ENCODE measurements at regions not wholly inside any gene's neighbourhood (a gene's known extent, or its start where the extent isn't known, plus 50 kb on each side); places are given as distances from the start of the nearest gene placed in this dataset.

GRCh38 chr4:41360214-41360920 lies 103.6 kb downstream of the UCHL1 start:
- DNase-seq = peak; percentile 53

- no peak for DNase-seq
Observed at GRCh38 chr4:41360921-41361793, 104.4 kb downstream of the UCHL1 start.

- peak; percentile 54 for DNase-seq
Observed at GRCh38 chr4:41361794-41362526, 105.2 kb downstream of the UCHL1 start.

GRCh38 chr4:41362621-41363383 lies 106.1 kb downstream of the UCHL1 start:
- peak; percentile 26 for DNase-seq

GRCh38 chr4:41363384-41363981 lies 106.8 kb downstream of the UCHL1 start:
- no peak for DNase-seq

GRCh38 chr4:41364876-41365275 lies 108.1 kb downstream of the UCHL1 start:
- no peak for DNase-seq

GRCh38 chr4:41365681-41366080 lies 109.0 kb downstream of the UCHL1 start:
- DNase-seq = no peak

GRCh38 chr4:41366911-41367517 lies 110.3 kb downstream of the UCHL1 start:
- no peak for DNase-seq

- no peak for DNase-seq
Observed at GRCh38 chr4:41369680-41370079, 113.0 kb downstream of the UCHL1 start.

- DNase-seq = no peak
Observed at GRCh38 chr4:41373221-41373620, 116.5 kb downstream of the UCHL1 start.

GRCh38 chr4:41374490-41374889 lies 117.8 kb downstream of the UCHL1 start:
- DNase-seq = no peak

GRCh38 chr4:41375561-41375960 lies 118.8 kb downstream of the UCHL1 start:
- DNase-seq = no peak

GRCh38 chr4:41377196-41377595 lies 120.5 kb downstream of the UCHL1 start:
- DNase-seq = no peak

GRCh38 chr4:41379230-41379629 lies 122.5 kb downstream of the UCHL1 start:
- DNase-seq = no peak

- no peak for DNase-seq
Observed at GRCh38 chr4:41380511-41381157, 123.9 kb downstream of the UCHL1 start.

GRCh38 chr4:41381384-41381783 lies 124.7 kb downstream of the UCHL1 start:
- no peak for DNase-seq

- DNase-seq = no peak
Observed at GRCh38 chr4:41384992-41385391, 128.3 kb downstream of the UCHL1 start.

GRCh38 chr4:41385481-41385880 lies 128.8 kb downstream of the UCHL1 start:
- no peak for DNase-seq

- no peak for DNase-seq
Observed at GRCh38 chr4:41388080-41388479, 131.4 kb downstream of the UCHL1 start.

GRCh38 chr4:41389356-41389755 lies 132.6 kb downstream of the UCHL1 start:
- DNase-seq = no peak

GRCh38 chr4:41390661-41391060 lies 133.9 kb downstream of the UCHL1 start:
- DNase-seq = no peak

Data from NCI-H187 treated with DMSO at 0.1 percent for 48 hours (cell line).